Body of pancreas (tissue), 4 donors: ENCODE measurements at regions not wholly inside any gene's neighbourhood (a gene's known extent, or its start where the extent isn't known, plus 50 kb on each side); places are given as distances from the start of the nearest gene placed in this dataset.

Experiments
- ATAC-seq: fragments of 150-250 bp; one replicate; pipeline ENCODE4 v1.9.1; 2016
- DNase-seq, 4 donors: peaks; one replicate each; pipeline ENCODE4 v3.0.0-alpha.2; 2019
- H3K27ac ChIP-seq, 4 donors: fragments of 200-600 bp; sonication (generic); 1 replicate in 3 of 4; 2 replicates in 1 of 4; pipeline versions ENCODE4 v1.5.1 to v1.6.1; 2016 to 2019; ENCODE audit warnings: mild to moderate bottlenecking in 1 of 4, mixed read lengths in 1 of 4, moderate library complexity in 1 of 4
- H3K27me3 ChIP-seq, 2 donors: fragments of 200-600 bp; sonication (generic); one replicate each; pipeline ENCODE4 v1.6.0; 2016; ENCODE audit warnings: mild to moderate bottlenecking in 1 of 2
- H3K36me3 ChIP-seq, 2 donors: fragments of 200-600 bp; sonication (generic); replicated peaks in 1 of 2; 2 replicates each; pipeline ENCODE4 v1.5.1; 2016; ENCODE audit warnings: low read depth in 2 of 2; ENCODE audit not compliant: insufficient read depth in 1 of 2
- H3K4me1 ChIP-seq: fragments of 200-600 bp; sonication (generic); one replicate; pipeline ENCODE4 v1.6.0; 2016
- H3K4me3 ChIP-seq, 2 donors: fragments of 200-600 bp; sonication (generic); 1 replicate in 1 of 2; 2 replicates in 1 of 2; pipeline ENCODE4 v1.5.1; 2016 to 2019
- H3K9me3 ChIP-seq, 3 donors: fragments of 200-600 bp; sonication (generic); 1 replicate in 2 of 3; 2 replicates in 1 of 3; pipeline ENCODE4 v1.5.1; 2016
- POLR2A ChIP-seq, 3 donors: fragments of 450-650 bp; IDR thresholded peaks; one replicate each; pipeline ENCODE4 v1.6.1; 2016; ENCODE audit warnings: antibody characterized with exemption in 3 of 3, mild to moderate bottlenecking in 2 of 3
- WGBS, 2 donors: methylation state at CpG; one replicate each; pipeline ENCODE4 v1.1.5; 2017; 5-methylcytosine and 5-hydroxymethylcytosine counted together
- intact Hi-C: fragments of 100-400 bp; cut with DNase I; formaldehyde crosslinking; loops from one replicate; pipeline ENCODE4 v1.15.1; 2023
- TF ChIP-seq, protein P1 (sequence below), 7 experiments: fragments of 450-650 bp in 4 of 7; fragments of 200-600 bp in 3 of 7; sonication (generic) in 3 of 7; IDR thresholded peaks; one replicate each; pipeline ENCODE4 v1.5.1; 2016 to 2019; ENCODE audit warnings: antibody characterized with exemption in 7 of 7

DNA sequence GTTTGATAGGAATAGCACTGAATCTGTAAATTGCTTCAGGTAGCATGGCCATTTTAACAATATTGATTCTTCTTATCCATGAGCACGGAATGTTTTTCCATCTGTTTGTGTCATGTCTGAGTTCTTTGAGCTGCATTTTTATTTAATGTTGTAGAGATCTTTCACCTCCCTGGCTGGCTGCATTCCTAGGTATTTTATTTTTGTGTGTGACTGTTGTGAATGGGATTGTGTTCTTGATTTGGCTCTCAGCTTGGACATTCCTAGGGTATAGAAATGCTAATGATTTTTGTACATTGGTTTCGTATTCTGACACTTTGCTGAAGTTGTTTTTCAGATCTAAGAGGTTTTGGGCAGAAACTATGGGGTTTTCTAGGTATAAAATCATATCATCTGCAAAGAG, 152.9 kb upstream of the CHD1 start:
- no peak for TF ChIP-seq POLR2A (IDR thresholded peaks at IDR 0.05)
- TF ChIP-seq, protein P1, sequence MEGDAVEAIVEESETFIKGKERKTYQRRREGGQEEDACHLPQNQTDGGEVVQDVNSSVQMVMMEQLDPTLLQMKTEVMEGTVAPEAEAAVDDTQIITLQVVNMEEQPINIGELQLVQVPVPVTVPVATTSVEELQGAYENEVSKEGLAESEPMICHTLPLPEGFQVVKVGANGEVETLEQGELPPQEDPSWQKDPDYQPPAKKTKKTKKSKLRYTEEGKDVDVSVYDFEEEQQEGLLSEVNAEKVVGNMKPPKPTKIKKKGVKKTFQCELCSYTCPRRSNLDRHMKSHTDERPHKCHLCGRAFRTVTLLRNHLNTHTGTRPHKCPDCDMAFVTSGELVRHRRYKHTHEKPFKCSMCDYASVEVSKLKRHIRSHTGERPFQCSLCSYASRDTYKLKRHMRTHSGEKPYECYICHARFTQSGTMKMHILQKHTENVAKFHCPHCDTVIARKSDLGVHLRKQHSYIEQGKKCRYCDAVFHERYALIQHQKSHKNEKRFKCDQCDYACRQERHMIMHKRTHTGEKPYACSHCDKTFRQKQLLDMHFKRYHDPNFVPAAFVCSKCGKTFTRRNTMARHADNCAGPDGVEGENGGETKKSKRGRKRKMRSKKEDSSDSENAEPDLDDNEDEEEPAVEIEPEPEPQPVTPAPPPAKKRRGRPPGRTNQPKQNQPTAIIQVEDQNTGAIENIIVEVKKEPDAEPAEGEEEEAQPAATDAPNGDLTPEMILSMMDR (IDR thresholded peaks at IDR 0.05): no peak
- intact Hi-C loops: no loop called here
- no peaks in the 10 kb centered on the region for H3K27me3 ChIP-seq
- no peak overlapping the region for H3K27ac ChIP-seq
- no peak for ATAC-seq
- H3K9me3 ChIP-seq: no peaks in the 10 kb centered on the region
- peaks cover 1% of the 10 kb centered on the region for H3K4me1 ChIP-seq
- 49% methylated on average over 2 of the region's 2 CpGs for WGBS, 2 donors
- no peak for DNase-seq
- H3K4me3 ChIP-seq: no peak overlapping the region
- H3K36me3 ChIP-seq: no peaks in the 10 kb centered on the region

DNA sequence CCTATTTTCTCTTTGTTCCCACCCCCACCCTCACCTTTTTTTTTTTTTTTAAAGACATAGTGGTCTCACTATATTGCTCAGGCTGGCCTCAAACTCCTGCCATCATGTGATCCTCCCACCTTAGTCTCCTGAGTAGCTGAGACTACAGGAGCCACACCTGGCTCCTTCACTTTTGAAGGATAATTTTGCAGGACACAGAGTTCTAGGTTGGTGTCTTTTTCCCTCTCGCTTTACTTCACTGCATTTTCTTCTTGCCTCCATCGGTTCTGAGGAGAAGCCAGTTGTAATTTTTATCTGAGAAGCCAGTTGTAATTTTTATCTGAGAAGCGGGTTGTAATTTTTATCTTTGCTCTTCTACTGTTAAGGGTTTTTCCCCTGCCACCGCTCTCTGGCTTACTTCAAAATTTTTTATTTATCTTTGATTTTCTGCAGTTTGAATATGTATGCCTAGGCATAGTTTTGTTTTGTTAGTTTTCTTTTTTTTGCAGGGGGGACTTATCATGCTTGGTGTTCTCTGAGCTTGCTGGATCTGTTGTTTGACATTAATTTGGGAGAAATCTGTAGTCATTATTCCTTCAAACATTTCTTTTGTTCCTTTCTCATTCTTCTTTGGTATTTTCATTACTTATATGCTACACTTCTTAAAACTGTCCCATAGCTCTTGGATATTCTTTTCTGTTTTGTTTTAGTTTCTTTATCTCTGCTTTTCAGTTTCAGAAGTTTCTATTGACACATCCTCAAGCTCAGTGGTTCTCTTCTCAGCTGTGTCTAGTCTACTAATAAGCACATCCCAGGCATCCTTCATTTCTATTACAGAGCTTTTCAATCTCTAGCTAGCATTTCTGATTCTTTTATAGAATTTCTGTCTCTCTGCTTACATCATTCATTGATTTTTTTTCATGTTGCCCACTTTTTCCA, 148.2 kb upstream of the CHD1 start:
- TF ChIP-seq, protein P1 (IDR thresholded peaks at IDR 0.05): no peak
- TF ChIP-seq POLR2A (IDR thresholded peaks at IDR 0.05): no peak
- ATAC-seq (no peak), DNase-seq (no peak)
- H3K27ac ChIP-seq: no peak overlapping the region
- intact Hi-C loops: no loop called here
- H3K4me3 ChIP-seq: no peak overlapping the region
- peaks cover 3% of the 10 kb centered on the region for H3K4me1 ChIP-seq
- 40 to 46% methylated on average over 4 of the region's 4 CpGs for WGBS, 2 donors
- no peaks in the 10 kb centered on the region for H3K36me3 ChIP-seq
- H3K27me3 ChIP-seq: no peaks in the 10 kb centered on the region
- H3K9me3 ChIP-seq: no peaks in the 10 kb centered on the region

DNA sequence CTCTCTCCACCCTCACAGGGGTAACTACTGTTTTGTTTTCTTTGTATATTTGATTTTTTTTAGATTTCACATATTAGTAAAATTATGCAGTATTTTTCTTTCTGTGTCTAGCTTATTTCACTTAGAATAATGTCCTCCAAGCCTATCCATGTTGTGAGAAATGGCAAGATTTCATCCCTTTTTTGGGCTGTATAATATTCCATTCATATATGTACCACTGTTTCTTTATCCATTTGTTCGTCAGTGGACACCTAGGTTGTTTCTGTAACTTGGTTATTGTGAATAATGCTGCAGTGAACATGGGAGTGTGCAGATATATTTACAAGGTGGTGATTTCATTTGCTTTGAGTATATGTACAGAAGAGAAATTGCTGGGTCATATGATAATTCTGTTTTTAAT, 144.0 kb upstream of the CHD1 start:
- Histone ChIP-seq H3K4me1 (peaks cover 3% of the 10 kb centered on the region), H3K27me3 (no peaks in the 10 kb centered on the region), H3K36me3 (no peaks in the 10 kb centered on the region), H3K4me3 (no peak overlapping the region), H3K27ac (no peak overlapping the region), H3K9me3 (no peaks in the 10 kb centered on the region)
- ATAC-seq (no peak), DNase-seq (no peak)
- intact Hi-C loops: no loop called here
- TF ChIP-seq POLR2A (IDR thresholded peaks at IDR 0.05): no peak
- TF ChIP-seq, protein P1 (IDR thresholded peaks at IDR 0.05): no peak
- WGBS, 2 donors: 94 to 97% methylated on average over 1 of the region's 1 CpG

DNA sequence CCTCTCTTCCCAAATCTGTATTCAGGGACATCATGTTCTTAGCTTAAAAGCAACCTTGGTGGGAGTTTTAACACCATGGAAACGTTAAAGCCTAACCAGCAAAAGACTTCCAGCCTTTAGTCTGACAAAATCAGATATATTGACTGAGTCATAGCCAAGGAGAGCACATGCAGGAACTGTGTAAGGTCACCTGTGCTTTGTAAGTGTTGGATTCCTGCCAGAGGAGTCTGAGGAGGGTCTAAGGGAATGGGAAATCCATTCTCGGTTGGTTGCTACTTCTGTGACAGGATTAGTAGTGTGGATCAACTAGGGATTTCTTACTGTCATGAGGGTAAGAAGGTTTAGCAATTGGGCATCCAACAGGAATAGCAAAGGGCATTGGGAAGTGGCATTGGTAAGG, 142.0 kb upstream of the CHD1 start:
- Histone ChIP-seq H3K36me3 (no peaks in the 10 kb centered on the region), H3K4me3 (no peak overlapping the region), H3K27ac (no peak overlapping the region), H3K27me3 (no peaks in the 10 kb centered on the region), H3K9me3 (no peaks in the 10 kb centered on the region), H3K4me1 (no peaks in the 10 kb centered on the region)
- DNase-seq (no peak), ATAC-seq (no peak)
- whole genome bisulfite sequencing, 2 donors: 42 to 44% methylated on average over 2 of the region's 2 CpGs
- intact Hi-C loops: no loop called here
- TF ChIP-seq, protein P1 (IDR thresholded peaks at IDR 0.05): no peak
- no peak for TF ChIP-seq POLR2A (IDR thresholded peaks at IDR 0.05)

DNA sequence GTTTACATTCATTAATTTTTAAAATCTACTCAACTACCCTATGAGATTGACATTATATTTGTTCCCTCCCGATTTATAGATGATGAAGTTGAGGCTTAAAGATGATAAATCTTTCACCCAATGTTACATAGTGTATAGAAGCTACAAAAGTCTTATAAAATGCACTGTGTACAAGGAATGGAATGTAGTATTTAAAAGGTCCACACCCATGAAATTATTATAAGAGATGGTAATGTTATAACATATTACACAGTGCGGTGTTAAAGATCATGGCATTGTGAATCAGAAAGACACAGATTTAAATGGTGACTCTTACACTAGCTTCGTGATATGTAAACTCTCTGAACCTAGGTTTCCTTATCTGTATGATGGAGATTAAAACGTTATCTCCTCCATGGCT, 141.6 kb upstream of the CHD1 start:
- H3K4me3 ChIP-seq: no peak overlapping the region
- no peak for ATAC-seq
- H3K27me3 ChIP-seq: no peaks in the 10 kb centered on the region
- intact Hi-C loops: no loop called here
- 55 to 62% methylated on average over 4 of the region's 4 CpGs for WGBS, 2 donors
- DNase-seq: no peak
- H3K36me3 ChIP-seq: no peaks in the 10 kb centered on the region
- no peak overlapping the region for H3K27ac ChIP-seq
- TF ChIP-seq POLR2A (IDR thresholded peaks at IDR 0.05): no peak
- TF ChIP-seq, protein P1 (IDR thresholded peaks at IDR 0.05): no peak
- no peaks in the 10 kb centered on the region for H3K9me3 ChIP-seq
- no peaks in the 10 kb centered on the region for H3K4me1 ChIP-seq
